ENCODE measurements at regions not wholly inside any gene's neighbourhood (a gene's known extent, or its start where the extent isn't known, plus 50 kb on each side); places are given as distances from the start of the nearest gene placed in this dataset.

DNA sequence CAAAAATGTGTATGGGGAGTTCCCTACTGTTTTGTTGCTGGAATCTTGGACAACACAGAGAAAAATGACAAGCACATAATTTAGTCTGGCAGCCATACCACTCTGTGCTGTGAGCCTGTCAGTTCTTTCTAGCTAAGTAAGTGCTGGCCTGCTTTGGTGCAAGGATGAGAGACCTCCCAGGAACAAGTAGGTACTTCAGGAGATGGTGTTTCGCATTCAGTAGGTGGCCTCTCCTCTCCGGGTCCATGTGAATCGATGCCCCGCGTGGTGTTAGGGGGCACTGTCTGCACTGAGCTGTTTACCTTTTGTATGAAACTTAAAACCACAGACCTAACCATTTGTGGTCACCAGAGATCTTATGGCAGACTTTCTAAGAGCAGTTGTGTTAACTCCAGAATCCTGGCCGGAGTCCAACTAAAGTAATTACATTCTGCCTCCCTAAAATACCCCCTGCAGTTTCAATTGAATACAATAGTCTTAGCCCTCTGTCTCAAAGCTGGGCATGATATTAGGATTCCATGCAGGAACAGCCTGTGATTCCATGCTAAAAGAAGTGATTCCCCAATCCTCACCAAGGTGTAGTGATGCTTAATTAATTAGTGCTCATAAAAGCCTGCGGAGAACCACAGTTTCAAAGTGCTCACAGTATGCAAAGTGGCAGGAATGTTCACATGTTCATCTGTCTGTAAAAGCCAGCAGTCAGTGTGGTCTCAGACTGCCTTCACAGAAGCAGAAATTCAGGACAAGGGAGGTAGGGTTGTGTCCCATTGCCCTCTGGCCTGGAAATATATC lies 64.2 kb downstream of the LLPH start:
- TF ChIP-seq, protein P1, sequence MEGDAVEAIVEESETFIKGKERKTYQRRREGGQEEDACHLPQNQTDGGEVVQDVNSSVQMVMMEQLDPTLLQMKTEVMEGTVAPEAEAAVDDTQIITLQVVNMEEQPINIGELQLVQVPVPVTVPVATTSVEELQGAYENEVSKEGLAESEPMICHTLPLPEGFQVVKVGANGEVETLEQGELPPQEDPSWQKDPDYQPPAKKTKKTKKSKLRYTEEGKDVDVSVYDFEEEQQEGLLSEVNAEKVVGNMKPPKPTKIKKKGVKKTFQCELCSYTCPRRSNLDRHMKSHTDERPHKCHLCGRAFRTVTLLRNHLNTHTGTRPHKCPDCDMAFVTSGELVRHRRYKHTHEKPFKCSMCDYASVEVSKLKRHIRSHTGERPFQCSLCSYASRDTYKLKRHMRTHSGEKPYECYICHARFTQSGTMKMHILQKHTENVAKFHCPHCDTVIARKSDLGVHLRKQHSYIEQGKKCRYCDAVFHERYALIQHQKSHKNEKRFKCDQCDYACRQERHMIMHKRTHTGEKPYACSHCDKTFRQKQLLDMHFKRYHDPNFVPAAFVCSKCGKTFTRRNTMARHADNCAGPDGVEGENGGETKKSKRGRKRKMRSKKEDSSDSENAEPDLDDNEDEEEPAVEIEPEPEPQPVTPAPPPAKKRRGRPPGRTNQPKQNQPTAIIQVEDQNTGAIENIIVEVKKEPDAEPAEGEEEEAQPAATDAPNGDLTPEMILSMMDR (IDR thresholded peaks at IDR 0.05; ENCODE audit: control extremely low read depth in 1 of 3, insufficient read depth in 1 of 3, low read depth in 1 of 3, low read length in 3 of 3) = peak in 1 of 3 experiments; percentile 1; a peak in 1 of 4 replicates
- TF ChIP-seq SRF (IDR thresholded peaks at IDR 0.05; ENCODE audit: low read depth, low read length) = no peak
- no peak for TF ChIP-seq ZNF274 (IDR thresholded peaks at IDR 0.05; ENCODE audit: borderline replicate concordance, extremely low read depth, low read length)
- no peak for TF ChIP-seq EZH2 (IDR thresholded peaks at IDR 0.05; ENCODE audit: low read depth, low read length, severe bottlenecking)
- TF ChIP-seq CREB1 (IDR thresholded peaks at IDR 0.05) = no peak
